ENCODE measurements at regions not wholly inside any gene's neighbourhood (a gene's known extent, or its start where the extent isn't known, plus 50 kb on each side); places are given as distances from the start of the nearest gene placed in this dataset.

GRCh38 chr1:200319148-200319547, 90.7 kb downstream of the ZNF281 start:
- no peak for DNase-seq (ENCODE audit: extremely low read depth, low read depth, low spot score)

- DNase-seq (ENCODE audit: extremely low read depth, low read depth, low spot score), result no peak
These were observed 92.6 kb downstream of the ZNF281 start for GRCh38 chr1:200317236-200317635.

GRCh38 chr1:200316148-200316803, 93.6 kb downstream of the ZNF281 start:
- no peak for DNase-seq (ENCODE audit: extremely low read depth, low read depth, low spot score)

- DNase-seq (ENCODE audit: extremely low read depth, low read depth, low spot score), result no peak
These were observed 95.6 kb downstream of the ZNF281 start for GRCh38 chr1:200314085-200314750.

- DNase-seq (ENCODE audit: extremely low read depth, low read depth, low spot score), result no peak
These were observed 98.6 kb downstream of the ZNF281 start for GRCh38 chr1:200311256-200311655.

- no peak for DNase-seq (ENCODE audit: extremely low read depth, low read depth, low spot score)
These were observed 99.0 kb downstream of the ZNF281 start for GRCh38 chr1:200310824-200311223.

- DNase-seq (ENCODE audit: extremely low read depth, low read depth, low spot score), result no peak
These were observed 102.1 kb downstream of the ZNF281 start for GRCh38 chr1:200307755-200308066.

GRCh38 chr1:200306944-200307754, 102.7 kb downstream of the ZNF281 start:
- DNase-seq (ENCODE audit: extremely low read depth, low read depth, low spot score), result peak; percentile 25

- no peak for DNase-seq (ENCODE audit: extremely low read depth, low read depth, low spot score)
These were observed 104.0 kb downstream of the ZNF281 start for GRCh38 chr1:200305806-200306205.

GRCh38 chr1:200304171-200304570, 105.7 kb downstream of the ZNF281 start:
- no peak for DNase-seq (ENCODE audit: extremely low read depth, low read depth, low spot score)

GRCh38 chr1:200302921-200303290, 106.9 kb downstream of the ZNF281 start:
- DNase-seq (ENCODE audit: extremely low read depth, low read depth, low spot score), result no peak

- DNase-seq (ENCODE audit: extremely low read depth, low read depth, low spot score), result no peak
These were observed 107.5 kb downstream of the ZNF281 start for GRCh38 chr1:200302192-200302920.

- DNase-seq (ENCODE audit: extremely low read depth, low read depth, low spot score), result no peak
These were observed 108.7 kb downstream of the ZNF281 start for GRCh38 chr1:200301152-200301551.

GRCh38 chr1:200299571-200299970, 110.3 kb downstream of the ZNF281 start:
- DNase-seq (ENCODE audit: extremely low read depth, low read depth, low spot score), result no peak

- no peak for DNase-seq (ENCODE audit: extremely low read depth, low read depth, low spot score)
These were observed 111.6 kb downstream of the ZNF281 start for GRCh38 chr1:200298242-200298641.

- no peak for DNase-seq (ENCODE audit: extremely low read depth, low read depth, low spot score)
These were observed 113.7 kb downstream of the ZNF281 start for GRCh38 chr1:200296091-200296661.

- DNase-seq (ENCODE audit: extremely low read depth, low read depth, low spot score), result no peak
These were observed 115.6 kb downstream of the ZNF281 start for GRCh38 chr1:200294241-200294640.

- no peak for DNase-seq (ENCODE audit: extremely low read depth, low read depth, low spot score)
These were observed 117.1 kb downstream of the ZNF281 start for GRCh38 chr1:200292699-200293098.

- DNase-seq (ENCODE audit: extremely low read depth, low read depth, low spot score), result no peak
These were observed 118.7 kb downstream of the ZNF281 start for GRCh38 chr1:200291106-200291505.

GRCh38 chr1:200290010-200290685, 119.7 kb downstream of the ZNF281 start:
- DNase-seq (ENCODE audit: extremely low read depth, low read depth, low spot score), result no peak

Data from glomerular endothelial cell (primary cell).